ENCODE measurements at regions not wholly inside any gene's neighbourhood (a gene's known extent, or its start where the extent isn't known, plus 50 kb on each side); places are given as distances from the start of the nearest gene placed in this dataset.
A peak's percentile ranks its signal among the peaks of the same experiment; 100 is the strongest.
"Not testable (repeated sequence)": the region's sequence is repeated elsewhere in the genome, so short reads cannot be mapped to it uniquely, and the experiment has no call there.

GRCh38 chr1:120600442-120601041, 123.2 kb upstream of the NBPF26 start:
- intact Hi-C loops (cut with DNase I); ATAC-seq; DNase-seq: not testable (repeated sequence)

- intact Hi-C loops (cut with DNase I); DNase-seq; ATAC-seq: not testable (repeated sequence)
These were observed 115.9 kb upstream of the NBPF26 start for GRCh38 chr1:120607882-120608281.

GRCh38 chr1:120608314-120609014, 115.3 kb upstream of the NBPF26 start:
- DNase-seq; intact Hi-C loops (cut with DNase I): not testable (repeated sequence)
- peak; percentile 88 to 93 for ATAC-seq

GRCh38 chr1:120609015-120609573, 114.7 kb upstream of the NBPF26 start:
- DNase-seq; intact Hi-C loops (cut with DNase I): not testable (repeated sequence)
- peak; percentile 7 to 40 for ATAC-seq

GRCh38 chr1:120609834-120610233, 113.9 kb upstream of the NBPF26 start:
- DNase-seq; intact Hi-C loops (cut with DNase I): not testable (repeated sequence)
- ATAC-seq, result peak; percentile 78 to 90

GRCh38 chr1:120614931-120615639, 108.7 kb upstream of the NBPF26 start:
- intact Hi-C loops (cut with DNase I); DNase-seq: not testable (repeated sequence)
- ATAC-seq, result peak; percentile 56 to 60

GRCh38 chr1:120617493-120617892, 106.3 kb upstream of the NBPF26 start:
- intact Hi-C loops (cut with DNase I); DNase-seq; ATAC-seq: not testable (repeated sequence)

- DNase-seq; intact Hi-C loops (cut with DNase I): not testable (repeated sequence)
- peak; percentile 68 for ATAC-seq
These were observed 103.7 kb upstream of the NBPF26 start for GRCh38 chr1:120619867-120620692.

- ATAC-seq, result peak; percentile 85 to 86
- intact Hi-C loops (cut with DNase I); DNase-seq: not testable (repeated sequence)
These were observed 103.1 kb upstream of the NBPF26 start for GRCh38 chr1:120620693-120620969.

- peak; percentile 26 to 36 for ATAC-seq
- intact Hi-C loops (cut with DNase I); DNase-seq: not testable (repeated sequence)
These were observed 102.5 kb upstream of the NBPF26 start for GRCh38 chr1:120621278-120621677.

- intact Hi-C loops (cut with DNase I); ATAC-seq; DNase-seq: not testable (repeated sequence)
These were observed 100.2 kb upstream of the NBPF26 start for GRCh38 chr1:120623539-120623938.

GRCh38 chr1:120624565-120625064, 99.1 kb upstream of the NBPF26 start:
- intact Hi-C loops (cut with DNase I); ATAC-seq; DNase-seq: not testable (repeated sequence)

- intact Hi-C loops (cut with DNase I); DNase-seq; ATAC-seq: not testable (repeated sequence)
These were observed 93.8 kb upstream of the NBPF26 start for GRCh38 chr1:120629832-120630455.

- ATAC-seq, result peak; percentile 65 to 89
- intact Hi-C loops (cut with DNase I); DNase-seq: not testable (repeated sequence)
These were observed 88.6 kb upstream of the NBPF26 start for GRCh38 chr1:120634816-120635806.

- DNase-seq; intact Hi-C loops (cut with DNase I): not testable (repeated sequence)
- ATAC-seq, result peak; percentile 24 to 65
These were observed 83.3 kb upstream of the NBPF26 start for GRCh38 chr1:120640261-120641013.

- DNase-seq; intact Hi-C loops (cut with DNase I): not testable (repeated sequence)
- ATAC-seq, result peak in 1 of 2 donors; percentile 22
These were observed 82.8 kb upstream of the NBPF26 start for GRCh38 chr1:120641014-120641302.
